BJ (cell line): ENCODE measurements at regions not wholly inside any gene's neighbourhood (a gene's known extent, or its start where the extent isn't known, plus 50 kb on each side); places are given as distances from the start of the nearest gene placed in this dataset.

ENCODE experiments used
- CTCF ChIA-PET: fragments of 350-600 bp; formaldehyde crosslinking; extraction: SDS; loops from one replicate; lab custom pipeline; 2021; ENCODE audit warnings: antibody characterized with exemption, inconsistent platforms; lab: Yijun Ruan, JAX
- POLR2A ChIA-PET: fragments of 300-600 bp; sonication (Branson Sonifier 250); formaldehyde crosslinking; extraction: SDS; loops from one replicate; lab custom pipeline; 2021; ENCODE audit warnings: antibody characterized with exemption; lab: Charles Lee
- DNase-seq: peaks from one replicate; pipeline ENCODE4 v3.0.0-alpha.2; 2011; ENCODE audit warnings: low read depth
- H3K27me3 ChIP-seq: 2 replicates; pipeline ENCODE4 v1.6.0; 2011; ENCODE audit warnings: low read length; ENCODE audit not compliant: control insufficient read depth, insufficient read depth
- H3K36me3 ChIP-seq: 2 replicates; pipeline ENCODE4 v1.5.1; 2011; ENCODE audit warnings: low read length; ENCODE audit not compliant: control insufficient read depth, insufficient read depth
- H3K4me3 ChIP-seq: 2 replicates; pipeline ENCODE4 v1.5.1; 2011; ENCODE audit warnings: low read depth, mild to moderate bottlenecking, control low read depth, low read length
- TF ChIP-seq, protein P1 (sequence below): IDR thresholded peaks from 2 replicates; pipeline ENCODE4 v1.5.1; 2011; ENCODE audit warnings: low read depth, mild to moderate bottlenecking, control low read depth, inconsistent platforms, low read length, moderate library complexity; ENCODE audit not compliant: insufficient read depth

DNA sequence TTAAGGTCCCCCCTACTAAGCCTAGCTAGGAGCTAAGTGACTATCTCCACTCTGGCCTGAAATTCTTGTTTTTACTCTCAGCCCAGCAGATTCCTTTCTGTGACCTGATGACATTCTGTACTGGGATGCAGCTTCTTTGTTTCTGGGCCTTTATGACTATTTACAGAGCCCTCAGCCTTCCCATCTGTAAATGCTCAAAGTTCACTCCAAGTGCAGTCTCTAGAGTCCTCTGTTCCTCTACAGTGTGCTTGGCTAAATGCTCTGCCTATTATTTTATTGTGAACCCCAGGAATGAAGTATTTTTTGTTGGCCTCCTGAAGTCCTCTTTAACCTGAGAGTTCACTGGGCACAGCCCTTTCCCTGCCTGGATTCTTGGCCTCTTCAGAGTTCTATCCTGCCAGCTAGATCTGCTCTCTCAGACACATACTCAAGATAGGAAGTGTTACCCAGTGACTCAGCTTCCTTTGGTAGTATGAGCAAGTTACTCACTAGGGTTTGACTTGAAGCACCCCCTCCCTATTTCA is 278.1 kb upstream of the P2RY1 start:
- DNase-seq = no peak
- ChIA-PET CTCF (no interaction called here), POLR2A (no interaction called here)
- Histone ChIP-seq H3K36me3 (no peaks in the 10 kb centered on the region), H3K4me3 (no peak overlapping the region), H3K27me3 (no peaks in the 10 kb centered on the region)
- TF ChIP-seq, protein P1, sequence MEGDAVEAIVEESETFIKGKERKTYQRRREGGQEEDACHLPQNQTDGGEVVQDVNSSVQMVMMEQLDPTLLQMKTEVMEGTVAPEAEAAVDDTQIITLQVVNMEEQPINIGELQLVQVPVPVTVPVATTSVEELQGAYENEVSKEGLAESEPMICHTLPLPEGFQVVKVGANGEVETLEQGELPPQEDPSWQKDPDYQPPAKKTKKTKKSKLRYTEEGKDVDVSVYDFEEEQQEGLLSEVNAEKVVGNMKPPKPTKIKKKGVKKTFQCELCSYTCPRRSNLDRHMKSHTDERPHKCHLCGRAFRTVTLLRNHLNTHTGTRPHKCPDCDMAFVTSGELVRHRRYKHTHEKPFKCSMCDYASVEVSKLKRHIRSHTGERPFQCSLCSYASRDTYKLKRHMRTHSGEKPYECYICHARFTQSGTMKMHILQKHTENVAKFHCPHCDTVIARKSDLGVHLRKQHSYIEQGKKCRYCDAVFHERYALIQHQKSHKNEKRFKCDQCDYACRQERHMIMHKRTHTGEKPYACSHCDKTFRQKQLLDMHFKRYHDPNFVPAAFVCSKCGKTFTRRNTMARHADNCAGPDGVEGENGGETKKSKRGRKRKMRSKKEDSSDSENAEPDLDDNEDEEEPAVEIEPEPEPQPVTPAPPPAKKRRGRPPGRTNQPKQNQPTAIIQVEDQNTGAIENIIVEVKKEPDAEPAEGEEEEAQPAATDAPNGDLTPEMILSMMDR = no peak

DNA sequence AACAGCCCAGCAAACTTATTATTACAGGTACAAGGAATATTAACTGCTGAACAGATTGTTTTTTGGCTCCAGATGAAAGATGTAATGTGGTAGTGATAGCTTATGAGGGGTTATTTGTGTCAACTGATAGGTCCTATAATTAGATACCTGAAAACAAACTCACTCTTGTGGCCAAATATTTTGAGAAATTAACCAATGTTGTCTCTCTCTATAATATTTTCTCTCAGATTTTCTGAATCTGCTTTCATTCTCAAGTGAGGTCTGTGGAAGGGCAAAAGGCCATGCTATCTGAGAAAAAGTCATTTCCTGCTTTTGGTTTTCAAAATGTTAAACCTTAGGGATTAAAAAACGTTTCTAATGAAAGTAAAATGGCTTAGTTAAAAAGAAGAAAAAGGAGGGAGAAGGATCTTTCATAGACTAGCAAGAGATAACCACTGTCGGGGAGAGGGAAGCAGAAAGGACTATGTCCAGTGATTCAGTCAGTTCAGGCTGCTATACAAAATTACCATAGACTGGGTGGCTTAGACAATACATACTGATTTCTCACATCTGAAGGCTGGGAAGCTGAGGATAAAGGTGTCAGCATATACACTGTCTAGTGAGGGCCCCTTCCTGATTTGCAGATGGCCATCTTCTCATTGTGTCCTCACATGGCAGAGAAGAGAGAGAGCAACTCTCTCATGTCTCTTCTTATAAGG is 277.5 kb upstream of the P2RY1 start:
- POLR2A ChIA-PET = no interaction called here
- Histone ChIP-seq H3K27me3 (no peaks in the 10 kb centered on the region), H3K36me3 (no peaks in the 10 kb centered on the region), H3K4me3 (no peak overlapping the region)
- DNase-seq = no peak
- CTCF ChIA-PET = no interaction called here
- TF ChIP-seq, protein P1 = no peak

DNA sequence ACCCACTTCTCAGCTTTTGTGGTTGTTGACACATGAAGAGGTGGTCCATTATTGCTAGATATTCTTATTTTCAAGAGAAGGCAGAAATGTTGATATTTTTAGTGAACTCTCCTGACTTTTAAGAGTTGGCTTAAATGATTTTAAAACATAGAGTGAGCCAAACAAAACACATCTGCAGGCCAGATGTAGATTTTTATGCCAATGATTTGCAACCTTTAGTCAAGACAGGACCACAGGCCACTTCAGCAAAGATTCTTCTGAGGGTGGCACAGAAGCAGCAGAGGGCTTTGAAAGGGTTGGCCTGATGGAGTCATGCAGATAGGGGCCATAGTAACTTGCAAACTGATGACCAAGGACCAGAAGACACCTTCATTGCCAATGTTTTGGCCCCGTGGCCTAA is 276.5 kb upstream of the P2RY1 start:
- DNase-seq = no peak
- H3K36me3 ChIP-seq = no peaks in the 10 kb centered on the region
- H3K4me3 ChIP-seq = no peak overlapping the region
- ChIA-PET POLR2A (no interaction called here), CTCF (no interaction called here)
- TF ChIP-seq, protein P1 = no peak
- no peaks in the 10 kb centered on the region for H3K27me3 ChIP-seq

DNA sequence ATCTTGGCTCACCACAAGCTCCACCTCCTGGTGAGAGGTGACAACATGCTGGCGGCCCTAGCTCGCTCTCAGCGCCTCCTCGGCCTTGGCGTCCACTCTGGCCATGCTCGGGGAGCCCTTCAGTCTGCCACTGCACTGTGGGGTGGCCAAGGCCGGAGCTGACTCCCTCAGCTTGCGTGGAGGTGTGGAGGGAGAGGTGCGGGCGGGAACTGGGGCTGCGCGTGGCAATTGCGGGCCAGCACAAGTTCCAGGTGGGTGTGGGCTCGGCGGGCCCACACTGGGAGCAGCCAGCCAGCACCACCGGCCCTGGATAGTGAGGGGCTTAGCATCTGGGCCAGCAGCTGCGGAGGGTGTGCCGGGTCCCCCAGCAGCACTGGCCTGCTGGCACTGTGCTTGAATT is 275.7 kb upstream of the P2RY1 start:
- TF ChIP-seq, protein P1 = no peak
- H3K27me3 ChIP-seq = no peaks in the 10 kb centered on the region
- no peak for DNase-seq
- H3K36me3 ChIP-seq = no peaks in the 10 kb centered on the region
- no peak overlapping the region for H3K4me3 ChIP-seq
- CTCF ChIA-PET = interaction anchor here (1.9 kb wide), 1 partner anchor 15 kb away, joined by 5 read pairs; no protein-coding TSS in a partner anchor
- POLR2A ChIA-PET = no interaction called here

DNA sequence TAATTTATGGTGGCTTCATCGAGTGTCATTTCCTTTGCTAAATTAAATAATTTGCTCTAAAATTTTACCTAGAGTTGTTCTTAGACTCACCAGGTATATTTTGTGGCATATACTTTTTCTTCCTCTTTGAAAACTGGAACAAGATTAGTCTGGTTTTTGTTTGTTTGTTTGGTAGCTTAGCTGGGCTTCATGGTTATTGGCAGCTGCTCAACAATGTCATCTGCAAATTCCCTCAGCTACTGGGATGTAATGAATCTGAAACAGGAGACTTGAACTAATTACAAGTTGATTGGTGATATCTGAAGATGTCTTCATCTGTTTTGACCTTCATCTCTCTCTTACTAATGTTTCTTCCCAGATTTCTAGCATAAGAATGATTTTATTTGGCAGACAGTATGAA is 270.5 kb upstream of the P2RY1 start:
- no peak overlapping the region for H3K4me3 ChIP-seq
- TF ChIP-seq, protein P1 = no peak
- no peak for DNase-seq
- CTCF ChIA-PET = interaction anchor here (1.6 kb wide), 1 partner anchor 10 kb away, joined by 6 read pairs; no protein-coding TSS in a partner anchor
- H3K27me3 ChIP-seq = peaks cover 1% of the 10 kb centered on the region; the same call in 1 of the 2 replicates
- H3K36me3 ChIP-seq = no peaks in the 10 kb centered on the region
- POLR2A ChIA-PET = no interaction called here
